ENCODE measurements at regions not wholly inside any gene's neighbourhood (a gene's known extent, or its start where the extent isn't known, plus 50 kb on each side); places are given as distances from the start of the nearest gene placed in this dataset.

DNA sequence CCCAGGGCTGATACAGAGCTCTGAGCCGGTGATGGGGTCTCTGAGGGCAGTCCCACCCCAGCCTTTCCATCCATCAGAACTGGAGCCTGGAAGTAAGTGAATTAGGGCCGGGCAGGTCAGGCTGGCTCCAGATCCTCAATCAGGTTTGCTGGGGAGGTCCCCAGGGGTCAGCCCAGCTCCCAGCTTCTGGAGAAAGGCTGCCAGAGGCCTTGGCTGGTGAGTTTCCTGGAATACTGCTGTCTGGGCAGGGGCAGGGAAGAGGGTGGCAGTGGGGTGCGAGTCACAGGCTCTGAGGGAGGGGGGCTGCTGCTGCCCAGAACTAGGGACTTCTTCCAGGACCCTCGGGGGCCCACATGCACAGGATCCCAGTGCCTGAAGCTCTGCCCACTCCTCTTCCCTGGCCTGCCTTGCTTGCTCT, 200.6 kb upstream of the MVB12B start:
- 92% methylated on average over 4 of the region's 4 CpGs; no CpG with 5 or more reads in 1 of the 2 experiments for WGBS, 2 experiments (ENCODE audit: extremely low coverage in 1 of 2, insufficient coverage in 1 of 2, insufficient read length in 1 of 2, insufficient replicate concordance in 2 of 2, low coverage in 1 of 2, low lambda C conversion rate in 2 of 2, missing lambda C conversion rate in 1 of 2)

More for the DNA sequence above, 200.6 kb upstream of the MVB12B start:
- no peaks in the 10 kb centered on the region for H3K27me3 ChIP-seq (replicated peaks in 1 of 4; ENCODE audit: control insufficient read depth in 3 of 4, extremely low read depth in 1 of 4, insufficient read depth in 3 of 4, low read length in 3 of 4)
- TF ChIP-seq MAFK (IDR thresholded peaks at IDR 0.05; ENCODE audit: low read depth, low read length) (no peak), SAP30 (IDR thresholded peaks at IDR 0.05; ENCODE audit: insufficient read depth, insufficient replicate concordance, low read length) (no peak), CEBPB (IDR thresholded peaks at IDR 0.05; ENCODE audit: low read depth, low read length) (no peak), GTF2F1 (IDR thresholded peaks at IDR 0.05; ENCODE audit: borderline replicate concordance, low read depth, low read length) (no peak), SP4 (IDR thresholded peaks at IDR 0.05; ENCODE audit: low read length) (no peak), NRF1 (IDR thresholded peaks at IDR 0.05; ENCODE audit: low read depth, low read length) (no peak), KDM5A (IDR thresholded peaks at IDR 0.05; ENCODE audit: low read length) (no peak), EGR1 (IDR thresholded peaks at IDR 0.05; ENCODE audit: borderline replicate concordance, low read depth, low read length) (no peak), TBP (IDR thresholded peaks at IDR 0.05; ENCODE audit: low read depth, low read length) (no peak), TCF12 (IDR thresholded peaks at IDR 0.05; ENCODE audit: low read depth, low read length) (no peak), RNF2 (IDR thresholded peaks at IDR 0.05; ENCODE audit: borderline replicate concordance, low read depth, low read length, missing control alignments, poor library complexity, severe bottlenecking) (no peak), GABPA (IDR thresholded peaks at IDR 0.05; ENCODE audit: borderline replicate concordance, insufficient read depth, low read length) (no peak), SIRT6 (IDR thresholded peaks at IDR 0.05; ENCODE audit: low read length) (no peak), HDAC2 (IDR thresholded peaks at IDR 0.05; ENCODE audit: borderline replicate concordance in 1 of 2, low read depth in 2 of 2, low read length in 2 of 2) (no peak)
- H2BK120ac ChIP-seq (replicated peaks; ENCODE audit: low read depth, low read length), result no peak overlapping the region
- no peak overlapping the region for H2AK5ac ChIP-seq (ENCODE audit: low read depth, low read length)
- ChIA-PET POLR2A (ENCODE audit: partially characterized antibody) (no interaction called here), CTCF (ENCODE audit: partially characterized antibody) (no interaction called here)
- H3K9ac ChIP-seq (replicated peaks in 1 of 4; ENCODE audit: extremely low read depth in 1 of 4, low read depth in 3 of 4, low read length in 3 of 4), result no peak overlapping the region
- H3K23ac ChIP-seq (ENCODE audit: insufficient read length), result no peak overlapping the region
- H3K4me3 ChIP-seq (ENCODE audit: extremely low read depth in 1 of 4, insufficient read depth in 2 of 4, low read depth in 3 of 4, low read length in 4 of 4), result no peak overlapping the region
- H3K14ac ChIP-seq (ENCODE audit: insufficient read length), result no peak overlapping the region
- H4K91ac ChIP-seq (replicated peaks; ENCODE audit: insufficient read length, low read length), result no peak overlapping the region
- H4K5ac ChIP-seq (ENCODE audit: insufficient read length, low read depth, low read length), result no peak overlapping the region
- H2BK15ac ChIP-seq (ENCODE audit: low read length), result no peak overlapping the region
- no peak overlapping the region for H3K27ac ChIP-seq (ENCODE audit: low read depth, low read length)
- no peak overlapping the region for H2AFZ ChIP-seq (ENCODE audit: low read length)
- H3K56ac ChIP-seq (replicated peaks; ENCODE audit: insufficient read length, low read depth, low read length), result no peak overlapping the region
- no peaks in the 10 kb centered on the region for H3K9me3 ChIP-seq (ENCODE audit: insufficient read depth in 2 of 2, low read depth in 1 of 2, low read length in 1 of 2)
- no peak overlapping the region for H3K18ac ChIP-seq (ENCODE audit: extremely low read depth, low read length)
- no peak overlapping the region for H2BK20ac ChIP-seq (ENCODE audit: low read length)
- no peaks in the 10 kb centered on the region for H4K20me1 ChIP-seq (replicated peaks in 1 of 2; ENCODE audit: control insufficient read depth in 1 of 2, insufficient read depth in 2 of 2, low read length in 2 of 2)
- H3K36me3 ChIP-seq (ENCODE audit: control insufficient read depth in 2 of 4, insufficient read depth in 4 of 4, low read length in 3 of 4), result no peaks in the 10 kb centered on the region
- no peak overlapping the region for H2BK12ac ChIP-seq (ENCODE audit: low read depth, low read length)
- H4K8ac ChIP-seq (ENCODE audit: extremely low read depth, insufficient read depth, low read length), result no peak overlapping the region; the same call in 1 of the 2 replicates
- H3K79me2 ChIP-seq (ENCODE audit: control insufficient read depth in 1 of 2, insufficient read depth in 2 of 2, low read length in 2 of 2), result no peaks in the 10 kb centered on the region
- H3K79me1 ChIP-seq (ENCODE audit: low read depth, low read length), result no peaks in the 10 kb centered on the region
- H2BK5ac ChIP-seq (ENCODE audit: low read depth, low read length), result no peak overlapping the region
- H3K4me1 ChIP-seq (replicated peaks in 1 of 4; ENCODE audit: control insufficient read depth in 3 of 4, insufficient read depth in 4 of 4, low read length in 3 of 4), result no peaks in the 10 kb centered on the region; a peak in 1 of 7 replicates
- peak in 1 of 2 experiments; percentile 30 for DNase-seq (ENCODE audit: low read depth in 1 of 2, low spot score in 2 of 2)
- FAIRE-seq, result no peak
- no peak overlapping the region for H3K4me2 ChIP-seq (ENCODE audit: insufficient read depth in 1 of 2, low read depth in 2 of 2, low read length in 2 of 2)
- no peaks in the 10 kb centered on the region for H3K23me2 ChIP-seq (ENCODE audit: low read depth, low read length)
- no peak overlapping the region for H3K4ac ChIP-seq (replicated peaks; ENCODE audit: insufficient read length, low read depth, low read length)
